HG02973 (cell line): ENCODE measurements at regions not wholly inside any gene's neighbourhood (a gene's known extent, or its start where the extent isn't known, plus 50 kb on each side); places are given as distances from the start of the nearest gene placed in this dataset.
"Not testable (repeated sequence)": the region's sequence is repeated elsewhere in the genome, so short reads cannot be mapped to it uniquely, and the experiment has no call there.

Experiments used
- ATAC-seq: cut with Tn5 transposase; IDR thresholded peaks from one replicate; pipeline ENCODE4 v1.9.1; 2021; ENCODE audit warnings: moderate library complexity; ENCODE audit not compliant: unreplicated experiment

GRCh38 chr11:103798026-103798425 lies 238.4 kb upstream of the DDI1 start:
- ATAC-seq = no peak

- no peak for ATAC-seq
Observed at GRCh38 chr11:103798446-103798845, 238.0 kb upstream of the DDI1 start.

- ATAC-seq = no peak
Observed at GRCh38 chr11:103800406-103801114, 235.9 kb upstream of the DDI1 start.

GRCh38 chr11:103803062-103803461 lies 233.4 kb upstream of the DDI1 start:
- ATAC-seq = no peak

GRCh38 chr11:103805688-103806009 lies 230.8 kb upstream of the DDI1 start:
- no peak for ATAC-seq

- no peak for ATAC-seq
Observed at GRCh38 chr11:103806130-103806895, 230.1 kb upstream of the DDI1 start.

GRCh38 chr11:103807806-103808205 lies 228.6 kb upstream of the DDI1 start:
- no peak for ATAC-seq

GRCh38 chr11:103808252-103808651 lies 228.2 kb upstream of the DDI1 start:
- ATAC-seq = no peak

- no peak for ATAC-seq
Observed at GRCh38 chr11:103811870-103812455, 224.5 kb upstream of the DDI1 start.

GRCh38 chr11:103812680-103813079 lies 223.8 kb upstream of the DDI1 start:
- no peak for ATAC-seq

GRCh38 chr11:103820345-103820744 lies 216.1 kb upstream of the DDI1 start:
- ATAC-seq = not testable (repeated sequence)

GRCh38 chr11:103824116-103824515 lies 212.3 kb upstream of the DDI1 start:
- ATAC-seq = no peak

- no peak for ATAC-seq
Observed at GRCh38 chr11:103825469-103825868, 211.0 kb upstream of the DDI1 start.

GRCh38 chr11:103826856-103827255 lies 209.6 kb upstream of the DDI1 start:
- no peak for ATAC-seq

- no peak for ATAC-seq
Observed at GRCh38 chr11:103829596-103829995, 206.8 kb upstream of the DDI1 start.

- ATAC-seq = no peak
Observed at GRCh38 chr11:103830205-103830604, 206.2 kb upstream of the DDI1 start.

- no peak for ATAC-seq
Observed at GRCh38 chr11:103832762-103833161, 203.7 kb upstream of the DDI1 start.

GRCh38 chr11:103842191-103842590 lies 194.2 kb upstream of the DDI1 start:
- no peak for ATAC-seq

GRCh38 chr11:103842795-103843194 lies 193.6 kb upstream of the DDI1 start:
- ATAC-seq = no peak

GRCh38 chr11:103844327-103845215 lies 191.9 kb upstream of the DDI1 start:
- ATAC-seq = peak; percentile 99

- ATAC-seq = no peak
Observed at GRCh38 chr11:103845331-103845730, 191.1 kb upstream of the DDI1 start.
